GM12878 (cell line): ENCODE measurements at regions not wholly inside any gene's neighbourhood (a gene's known extent, or its start where the extent isn't known, plus 50 kb on each side); places are given as distances from the start of the nearest gene placed in this dataset.

ENCODE experiments used
- ATAC-seq: fragments of 200-7000 bp; cut with Tn5 transposase; 3 replicates; pipeline ENCODE4 v1.9.1; 2020; ENCODE audit warnings: mild to moderate bottlenecking, moderate library complexity
- BruUV-seq: library from RNA; stranded (reverse); fragments of 400-500 nt; replicated peaks from 2 replicates; lab custom pipeline; 2021; lab: Mats Ljungman, UMichigan
- CTCF ChIA-PET: fragments of 300-600 bp; sonication (Branson Sonifier 250); formaldehyde crosslinking; extraction: SDS; loops from one replicate; lab custom pipeline; 2021; ENCODE audit warnings: inconsistent platforms; lab: Yijun Ruan, JAX
- POLR2A ChIA-PET: fragments of 350-600 bp; formaldehyde crosslinking; extraction: SDS; loops from one replicate; lab custom pipeline; 2021; ENCODE audit warnings: inconsistent platforms; lab: Charles Lee
- RAD21 ChIA-PET: fragments of 300-600 bp; sonication (Branson Sonifier 250); formaldehyde crosslinking; loops from one replicate; lab custom pipeline; 2023; ENCODE audit warnings: antibody characterized with exemption; ENCODE audit not compliant: unreplicated experiment; lab: Charles Lee
- SMC1A ChIA-PET: fragments of 300-600 bp; sonication (Branson Sonifier 250); formaldehyde crosslinking; loops from one replicate; lab custom pipeline; 2023; ENCODE audit not compliant: unreplicated experiment, uncharacterized antibody; lab: Charles Lee
- DNase-seq: peaks from one replicate; pipeline ENCODE4 v3.0.0-alpha.2; 2011; ENCODE audit warnings: low read depth, low spot score
- FAIRE-seq: peaks from 3 replicates; lab custom pipeline; 2011; peaks lifted over from hg19 to GRCh38; lab: Jason Lieb, UNC
- H2AFZ ChIP-seq: 2 replicates; pipeline ENCODE4 v1.6.0; 2011; ENCODE audit warnings: low read depth, low read length, control low read depth; ENCODE audit not compliant: control insufficient read depth
- H3K27ac ChIP-seq: 2 replicates; pipeline ENCODE4 v1.5.1; 2011; ENCODE audit warnings: control low read depth; ENCODE audit not compliant: control insufficient read depth, insufficient read depth
- H3K27me3 ChIP-seq, 2 experiments: replicated peaks in 1 of 2; 2 replicates each; pipeline versions ENCODE4 v1.6.0 to v1.6.1; 2011; ENCODE audit warnings: low read length in 1 of 2; ENCODE audit not compliant: control insufficient read depth in 2 of 2, insufficient read depth in 2 of 2
- H3K36me3 ChIP-seq, 2 experiments: 2 replicates each; pipeline ENCODE4 v1.5.1; 2011; ENCODE audit warnings: low read length in 1 of 2; ENCODE audit not compliant: control insufficient read depth in 2 of 2, insufficient read depth in 2 of 2
- H3K4me1 ChIP-seq: 2 replicates; pipeline ENCODE4 v1.6.1; 2011; ENCODE audit warnings: mild to moderate bottlenecking, low read length, moderate library complexity, mixed read lengths; ENCODE audit not compliant: control insufficient read depth, insufficient read depth
- H3K4me2 ChIP-seq: 2 replicates; pipeline ENCODE4 v1.6.0; 2011; ENCODE audit warnings: control low read depth; ENCODE audit not compliant: control insufficient read depth, insufficient read depth
- H3K4me3 ChIP-seq: fragments of 200-600 bp; sonication (generic); 2 replicates; pipeline ENCODE4 v1.5.1; 2016
- H3K79me2 ChIP-seq: 2 replicates; pipeline ENCODE4 v1.6.0; 2011; ENCODE audit warnings: low read length; ENCODE audit not compliant: control insufficient read depth, insufficient read depth
- H3K9ac ChIP-seq: 2 replicates; pipeline ENCODE4 v1.8.0; 2011; ENCODE audit warnings: low read length, control low read depth, mixed read lengths; ENCODE audit not compliant: control insufficient read depth, insufficient read depth
- H3K9me3 ChIP-seq: replicated peaks from 3 replicates; pipeline ENCODE4 v1.5.1; 2011; ENCODE audit warnings: mild to moderate bottlenecking, low read length; ENCODE audit not compliant: control insufficient read depth, insufficient read depth
- H4K20me1 ChIP-seq: 2 replicates; pipeline ENCODE4 v1.6.0; 2011; ENCODE audit not compliant: control insufficient read depth, insufficient read depth
- ATF2 ChIP-seq: IDR thresholded peaks from 2 replicates; pipeline ENCODE4 v1.6.1; 2012; ENCODE audit warnings: low read length, inconsistent platforms
- CEBPZ ChIP-seq: fragments of 150-350 bp; IDR thresholded peaks from 2 replicates; pipeline ENCODE4 v1.6.1; 2016; ENCODE audit warnings: low read depth, low read length
- EED ChIP-seq: sonication (generic); IDR thresholded peaks from 2 replicates; pipeline ENCODE4 v1.6.1; 2016; ENCODE audit warnings: antibody characterized with exemption, low read depth
- IRF5 ChIP-seq: fragments of 450-650 bp; IDR thresholded peaks from 2 replicates; pipeline ENCODE4 v1.6.1; 2017; ENCODE audit warnings: borderline replicate concordance
- JUNB ChIP-seq: IDR thresholded peaks from 2 replicates; pipeline ENCODE4 v1.6.1; 2016; ENCODE audit warnings: antibody characterized with exemption, mild to moderate bottlenecking
- KDM1A ChIP-seq: fragments of 200-600 bp; sonication (generic); IDR thresholded peaks from 2 replicates; pipeline ENCODE4 v1.6.1; 2016; ENCODE audit warnings: borderline replicate concordance
- MAX ChIP-seq: IDR thresholded peaks from 2 replicates; pipeline ENCODE4 v1.6.1; 2012; ENCODE audit warnings: low read depth, low read length, improper control_type of control experiment
- NR2C2 ChIP-seq: IDR thresholded peaks from 2 replicates; pipeline ENCODE4 v1.6.1; 2011; ENCODE audit warnings: borderline replicate concordance, low read depth; ENCODE audit not compliant: control insufficient read depth, insufficient read length
- PKNOX1 ChIP-seq: fragments of 450-650 bp; IDR thresholded peaks from 2 replicates; pipeline ENCODE4 v1.6.1; 2016; ENCODE audit warnings: mild to moderate bottlenecking
- TAF1 ChIP-seq: IDR thresholded peaks from 2 replicates; pipeline ENCODE4 v1.6.1; 2011; ENCODE audit warnings: mild to moderate bottlenecking, low read depth, low read length, borderline replicate concordance
- TCF3 ChIP-seq: IDR thresholded peaks from 2 replicates; pipeline ENCODE4 v1.6.1; 2012; ENCODE audit warnings: low read depth, mild to moderate bottlenecking, low read length, borderline replicate concordance; ENCODE audit not compliant: insufficient read depth
- YY1 ChIP-seq: IDR thresholded peaks from 2 replicates; pipeline ENCODE4 v1.6.1; 2011; ENCODE audit warnings: low read depth, mild to moderate bottlenecking, low read length
- ZNF687 ChIP-seq: fragments of 450-650 bp; IDR thresholded peaks from 2 replicates; pipeline ENCODE4 v1.6.1; 2017; ENCODE audit warnings: mild to moderate bottlenecking, moderate library complexity
- WGBS: methylation state at CpG from one replicate; pipeline ENCODE4 v1.1.6; 2016; ENCODE audit warnings: low lambda C conversion rate; ENCODE audit not compliant: insufficient replicate concordance, insufficient coverage; ENCODE audit errors: missing lambda C conversion rate; 5-methylcytosine and 5-hydroxymethylcytosine counted together
- in situ Hi-C: fragments of 300-500 bp; cut with MboI; formaldehyde crosslinking; loops from 9 replicates; pipeline ENCODE4 v1.14.3; 2018; ENCODE audit warnings: mixed read lengths
- intact Hi-C: fragments of 100-400 bp; cut with micrococcal nuclease; formaldehyde crosslinking; loops from one replicate; pipeline ENCODE4 v1.14.2; 2022; ENCODE audit not compliant: unreplicated experiment

GRCh38 chr9:134550584-134550983 is 91.0 kb upstream of the COL5A1 start:
- intact Hi-C loops (no loop called here), in situ Hi-C loops (no loop called here)
- no peak for ATAC-seq
- no peak for FAIRE-seq
- Histone ChIP-seq H3K36me3 (no peaks in the 10 kb centered on the region), H3K4me3 (no peak overlapping the region), H3K79me2 (no peaks in the 10 kb centered on the region), H3K4me1 (no peaks in the 10 kb centered on the region), H3K9me3 (no peaks in the 10 kb centered on the region), H2AFZ (no peak overlapping the region), H3K27me3 (no peaks in the 10 kb centered on the region; a peak in 3 of 4 replicates), H3K9ac (no peak overlapping the region), H3K27ac (no peak overlapping the region), H3K4me2 (no peak overlapping the region), H4K20me1 (no peaks in the 10 kb centered on the region)
- ChIA-PET SMC1A (no interaction called here), POLR2A (no interaction called here), RAD21 (no interaction called here), CTCF (no interaction called here)
- BruUV-seq = no TSS peak
- DNase-seq = no peak
- WGBS = 52% methylated on average over 10 of the region's 10 CpGs
- TF ChIP-seq CEBPZ (no peak), MAX (no peak), ATF2 (no peak), ZNF687 (no peak), IRF5 (no peak), JUNB (no peak), PKNOX1 (no peak), KDM1A (no peak), NR2C2 (no peak), YY1 (no peak), EED (no peak), TCF3 (no peak), TAF1 (no peak)
